ENCODE measurements at regions not wholly inside any gene's neighbourhood (a gene's known extent, or its start where the extent isn't known, plus 50 kb on each side); places are given as distances from the start of the nearest gene placed in this dataset.

GRCh38 chr10:59098831-59099452 is 77.5 kb upstream of the PHYHIPL start:
- in situ Hi-C loops (cut with MboI; ENCODE audit: low sequenced_read_pairs, unreplicated experiment), result no loop called here
- no peak for DNase-seq (ENCODE audit: low spot score)
- TF ChIP-seq CTCF (IDR thresholded peaks at IDR 0.05; ENCODE audit: borderline replicate concordance, control extremely low read depth, extremely low read depth, insufficient read depth, missing control alignments), result no peak

GRCh38 chr10:59099481-59099880 is 77.0 kb upstream of the PHYHIPL start:
- TF ChIP-seq CTCF (IDR thresholded peaks at IDR 0.05; ENCODE audit: borderline replicate concordance, control extremely low read depth, extremely low read depth, insufficient read depth, missing control alignments), result no peak
- in situ Hi-C loops (cut with MboI; ENCODE audit: low sequenced_read_pairs, unreplicated experiment), result no loop called here
- DNase-seq (ENCODE audit: low spot score), result no peak

GRCh38 chr10:59102394-59102793 is 74.0 kb upstream of the PHYHIPL start:
- in situ Hi-C loops (cut with MboI; ENCODE audit: low sequenced_read_pairs, unreplicated experiment), result no loop called here
- no peak for DNase-seq (ENCODE audit: low spot score)
- TF ChIP-seq CTCF (IDR thresholded peaks at IDR 0.05; ENCODE audit: borderline replicate concordance, control extremely low read depth, extremely low read depth, insufficient read depth, missing control alignments), result no peak

GRCh38 chr10:59104186-59104585 is 72.3 kb upstream of the PHYHIPL start:
- TF ChIP-seq CTCF (IDR thresholded peaks at IDR 0.05; ENCODE audit: borderline replicate concordance, control extremely low read depth, extremely low read depth, insufficient read depth, missing control alignments), result no peak
- DNase-seq (ENCODE audit: low spot score), result no peak
- in situ Hi-C loops (cut with MboI; ENCODE audit: low sequenced_read_pairs, unreplicated experiment), result no loop called here

GRCh38 chr10:59106441-59106840 is 70.0 kb upstream of the PHYHIPL start:
- TF ChIP-seq CTCF (IDR thresholded peaks at IDR 0.05; ENCODE audit: borderline replicate concordance, control extremely low read depth, extremely low read depth, insufficient read depth, missing control alignments), result no peak
- in situ Hi-C loops (cut with MboI; ENCODE audit: low sequenced_read_pairs, unreplicated experiment), result no loop called here
- peak; percentile 14 for DNase-seq (ENCODE audit: low spot score)

- no peak for DNase-seq (ENCODE audit: low spot score)
- TF ChIP-seq CTCF (IDR thresholded peaks at IDR 0.05; ENCODE audit: borderline replicate concordance, control extremely low read depth, extremely low read depth, insufficient read depth, missing control alignments), result no peak
- in situ Hi-C loops (cut with MboI; ENCODE audit: low sequenced_read_pairs, unreplicated experiment), result no loop called here
Observed at GRCh38 chr10:59107147-59107546, 69.3 kb upstream of the PHYHIPL start.
